K562 (cell line): ENCODE measurements at regions not wholly inside any gene's neighbourhood (a gene's known extent, or its start where the extent isn't known, plus 50 kb on each side); places are given as distances from the start of the nearest gene placed in this dataset.

ENCODE experiments used
- ARID1B ChIP-seq: fragments of 450-650 bp; IDR thresholded peaks from 2 replicates; pipeline ENCODE4 v1.6.1; 2016; ENCODE audit warnings: antibody characterized with exemption, mild to moderate bottlenecking, inconsistent platforms
- ARID3A ChIP-seq: IDR thresholded peaks from 2 replicates; pipeline ENCODE4 v1.6.1; 2012; ENCODE audit warnings: low read depth, low read length, improper control_type of control experiment, borderline replicate concordance
- ATF4 ChIP-seq: fragments of 450-650 bp; formaldehyde crosslinking; IDR thresholded peaks from 2 replicates; pipeline ENCODE4 v1.4.0; 2022; ENCODE audit warnings: mild to moderate bottlenecking, moderate library complexity
- ATF6 ChIP-seq: sonication (generic); formaldehyde crosslinking; IDR thresholded peaks from 2 replicates; pipeline ENCODE4 v1.4.0; 2020; ENCODE audit warnings: mild to moderate bottlenecking, missing genetic modification reagents
- ELF1 ChIP-seq: fragments of 200-800 bp; sonication (Bioruptor generic); IDR thresholded peaks from 2 replicates; pipeline ENCODE4 v1.6.1; 2016; ENCODE audit warnings: missing genetic modification characterization, missing compliant biosample characterization
- HDAC3 ChIP-seq: fragments of 450-650 bp; IDR thresholded peaks from 2 replicates; pipeline ENCODE4 v1.6.1; 2018; ENCODE audit warnings: borderline replicate concordance, mild to moderate bottlenecking, moderate library complexity; ENCODE audit not compliant: partially characterized antibody
- JUND ChIP-seq, 2 experiments: IDR thresholded peaks; 2 replicates in 1 of 2; 3 replicates in 1 of 2; pipeline ENCODE4 v1.6.1; 2011; ENCODE audit warnings: borderline replicate concordance in 2 of 2, low read depth in 2 of 2, low read length in 2 of 2, improper control_type of control experiment in 1 of 2, missing biosample characterization in 1 of 2, missing genetic modification characterization in 1 of 2, missing genetic modification reagents in 1 of 2
- MED1 ChIP-seq: sonication (generic); formaldehyde crosslinking; IDR thresholded peaks from 2 replicates; pipeline ENCODE4 v1.8.1; 2023; ENCODE audit warnings: missing genetic modification reagents, borderline replicate concordance
- PPARD ChIP-seq: fragments of 250-450 bp; sonication (Bioruptor Pico); IDR thresholded peaks from 2 replicates; pipeline ENCODE4 v1.8.0; 2022; ENCODE audit warnings: inconsistent platforms, mild to moderate bottlenecking, moderate library complexity
- TAF15 ChIP-seq: fragments of 200-400 bp; formaldehyde crosslinking; IDR thresholded peaks from 2 replicates; pipeline ENCODE4 v1.6.1; 2017; ENCODE audit warnings: mild to moderate bottlenecking, low read depth, low read length, moderate library complexity
- TFE3 ChIP-seq: fragments of 450-650 bp; formaldehyde crosslinking; IDR thresholded peaks from 2 replicates; pipeline ENCODE4 v1.4.0; 2020; ENCODE audit warnings: mild to moderate bottlenecking, mixed read lengths
- U2AF1 ChIP-seq: fragments of 200-400 bp; formaldehyde crosslinking; optimal IDR thresholded peaks from 2 replicates; pipeline ENCODE3; 2017; ENCODE audit warnings: mild to moderate bottlenecking, low read depth, low read length, moderate library complexity
- ZKSCAN8 ChIP-seq: fragments of 200-800 bp; sonication (Bioruptor generic); IDR thresholded peaks from 2 replicates; pipeline ENCODE4 v1.6.1; 2016; ENCODE audit warnings: missing genetic modification characterization, missing compliant biosample characterization
- ZNF253 ChIP-seq: fragments of 250-450 bp; sonication (Bioruptor Pico); conservative IDR thresholded peaks from 2 replicates; pipeline ENCODE4 v1.6.1; 2021; ENCODE audit warnings: mild to moderate bottlenecking
- ZNF395 ChIP-seq: fragments of 200-800 bp; sonication (Bioruptor generic); IDR thresholded peaks from 2 replicates; pipeline ENCODE4 v1.6.1; 2017; ENCODE audit warnings: missing genetic modification characterization, missing compliant biosample characterization
- ZNF431 ChIP-seq: sonication (generic); formaldehyde crosslinking; IDR thresholded peaks from 2 replicates; pipeline ENCODE4 v1.8.0; 2022; ENCODE audit warnings: mild to moderate bottlenecking, missing genetic modification reagents
- ZSCAN29 ChIP-seq: fragments of 450-650 bp; IDR thresholded peaks from 2 replicates; pipeline ENCODE4 v1.6.1; 2017

- TF ChIP-seq TAF15 (no peak), MED1 (no peak), ZNF253 (CRISPR knock-in tag) (no peak), ATF4 (CRISPR knock-in tag) (peak; percentile 64; the same call in 1 of the 2 replicates), ZSCAN29 (no peak), TFE3 (CRISPR knock-in tag) (peak; percentile 17; the same call in 1 of the 2 replicates), ARID1B (no peak), HDAC3 (no peak), U2AF1 (peak; percentile 58), ELF1 (tag) (peak; percentile 89), ZKSCAN8 (CRISPR knock-in tag) (no peak), ATF6 (CRISPR knock-in tag) (no peak), ZNF431 (CRISPR knock-in tag) (no peak; the same call in 1 of the 2 replicates), JUND (IDR thresholded peaks at IDR 0.05; ENCODE audit: borderline replicate concordance, low read depth, low read length) (peak; percentile 67), JUND (tag; IDR thresholded peaks at IDR 0.05; ENCODE audit: borderline replicate concordance, low read depth, low read length) (no peak; the same call in 2 of the 3 replicates), PPARD (CRISPR knock-in tag) (no peak), ZNF395 (CRISPR knock-in tag) (no peak), ARID3A (no peak)
Measured at GRCh38 chr1:207963427-207964194, 52.7 kb upstream of the CD34 start (continued).
